Dermis blood vessel endothelial cell (primary cell): ENCODE measurements at regions not wholly inside any gene's neighbourhood (a gene's known extent, or its start where the extent isn't known, plus 50 kb on each side); places are given as distances from the start of the nearest gene placed in this dataset.

ENCODE experiments used
- DNase-seq: peaks from one replicate; pipeline ENCODE4 v3.0.0; 2010

DNA sequence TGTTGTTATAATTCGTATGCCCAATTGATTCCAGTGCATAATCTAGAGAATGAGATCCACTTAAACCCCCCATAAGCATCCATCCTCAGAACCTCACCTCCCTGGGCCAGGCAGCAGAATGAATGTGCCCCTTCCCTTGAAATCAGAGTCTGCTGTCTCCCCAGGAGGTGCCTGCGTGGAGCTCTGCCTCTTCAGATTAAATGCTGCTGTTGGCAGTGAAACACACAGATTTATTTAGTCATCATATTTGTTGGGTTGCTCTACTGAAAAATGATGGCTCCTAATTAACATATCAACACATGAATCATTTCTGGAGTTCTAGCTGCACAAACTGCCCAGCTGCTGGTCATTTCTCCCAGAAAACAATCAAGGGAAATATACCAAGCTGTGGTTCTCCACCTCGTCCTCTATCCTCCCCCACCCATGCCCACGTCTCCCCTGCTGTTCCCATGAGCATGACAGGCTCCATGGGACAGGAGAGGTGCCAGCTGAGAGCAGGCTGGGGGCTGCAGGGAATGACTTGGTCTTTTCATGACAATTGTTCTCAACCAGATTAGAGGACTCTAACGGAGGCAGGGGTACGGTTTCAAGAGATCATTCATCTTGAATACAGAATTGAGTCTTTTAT, 633.1 kb downstream of the CDH26 start:
- no peak for DNase-seq

DNA sequence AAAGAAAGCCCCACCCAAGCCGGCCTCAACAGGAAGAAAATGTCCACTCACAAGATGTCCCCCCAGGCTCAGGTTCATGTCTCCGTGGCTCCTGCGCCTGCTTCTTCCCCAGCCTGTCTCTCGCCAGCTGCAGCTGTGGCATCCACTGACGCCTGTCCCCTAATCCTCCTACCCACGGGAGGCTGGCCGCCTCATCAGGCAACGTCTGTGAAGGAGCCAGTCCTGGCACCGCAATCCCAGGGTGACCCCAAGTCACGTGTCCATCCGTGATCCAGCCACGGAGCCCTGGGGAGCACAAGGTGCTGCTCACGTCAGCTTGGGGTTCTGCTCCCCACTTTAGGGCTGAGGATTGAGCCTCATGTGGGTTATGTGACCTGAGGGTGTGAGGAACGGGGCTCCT, 640.3 kb downstream of the CDH26 start:
- DNase-seq: no peak

DNA sequence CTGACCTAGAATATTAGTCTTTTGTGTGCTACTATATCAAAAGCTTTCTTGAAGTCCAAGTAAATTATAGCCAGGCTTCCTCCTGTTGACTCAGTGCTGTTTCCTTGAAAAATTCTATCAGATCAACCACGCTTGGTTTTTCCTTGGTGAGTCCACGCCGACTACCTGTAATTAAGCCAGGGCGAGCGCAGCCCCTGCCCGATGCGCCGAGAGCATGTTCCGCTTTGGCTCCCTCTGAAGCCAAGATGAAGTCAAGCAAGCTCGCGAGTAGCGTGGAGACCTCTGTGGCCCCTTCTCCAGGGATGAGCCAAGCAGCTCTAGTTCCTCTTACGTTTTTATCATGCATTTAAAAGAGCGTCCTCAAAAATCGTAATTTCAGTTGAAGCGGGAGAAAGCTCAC, 641.2 kb downstream of the CDH26 start:
- no peak for DNase-seq

DNA sequence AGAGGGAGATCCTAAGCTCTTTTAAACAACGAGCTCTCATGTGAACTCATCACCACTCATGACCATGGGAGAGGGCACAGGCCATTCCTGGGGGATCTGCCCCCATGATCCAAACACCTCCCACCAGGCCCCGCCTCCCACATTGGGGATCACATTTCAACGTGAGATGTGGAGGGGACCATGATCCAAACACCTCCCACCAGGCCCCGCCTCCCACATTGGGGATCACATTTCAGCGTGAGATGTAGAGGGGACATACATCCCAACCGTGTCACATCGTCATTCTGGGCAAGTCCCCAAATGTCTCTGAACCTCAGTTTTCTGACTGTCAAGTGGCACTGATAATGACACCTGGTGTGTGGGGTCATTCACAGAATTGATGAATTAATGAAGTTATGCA, 641.8 kb downstream of the CDH26 start:
- no peak for DNase-seq

DNA sequence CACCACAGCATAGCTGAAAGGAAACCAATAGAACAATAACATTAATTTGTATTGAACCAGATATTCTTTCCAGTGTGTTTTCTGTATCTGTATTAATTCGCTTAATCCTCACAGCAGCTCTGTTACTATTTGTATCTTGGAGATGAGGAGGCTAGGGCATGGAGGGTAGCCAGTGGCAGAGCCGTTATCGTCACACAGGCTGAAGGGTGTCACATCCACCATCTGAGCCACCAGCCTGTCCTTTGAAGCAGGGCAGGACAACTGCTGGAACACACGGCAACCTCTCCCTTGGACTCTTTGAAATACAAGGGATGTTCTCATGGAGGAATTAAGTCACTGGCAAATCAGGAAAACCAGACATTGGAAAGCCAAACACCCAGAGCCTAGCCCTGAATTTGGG, 628.0 kb upstream of the CDH4 start:
- no peak for DNase-seq

DNA sequence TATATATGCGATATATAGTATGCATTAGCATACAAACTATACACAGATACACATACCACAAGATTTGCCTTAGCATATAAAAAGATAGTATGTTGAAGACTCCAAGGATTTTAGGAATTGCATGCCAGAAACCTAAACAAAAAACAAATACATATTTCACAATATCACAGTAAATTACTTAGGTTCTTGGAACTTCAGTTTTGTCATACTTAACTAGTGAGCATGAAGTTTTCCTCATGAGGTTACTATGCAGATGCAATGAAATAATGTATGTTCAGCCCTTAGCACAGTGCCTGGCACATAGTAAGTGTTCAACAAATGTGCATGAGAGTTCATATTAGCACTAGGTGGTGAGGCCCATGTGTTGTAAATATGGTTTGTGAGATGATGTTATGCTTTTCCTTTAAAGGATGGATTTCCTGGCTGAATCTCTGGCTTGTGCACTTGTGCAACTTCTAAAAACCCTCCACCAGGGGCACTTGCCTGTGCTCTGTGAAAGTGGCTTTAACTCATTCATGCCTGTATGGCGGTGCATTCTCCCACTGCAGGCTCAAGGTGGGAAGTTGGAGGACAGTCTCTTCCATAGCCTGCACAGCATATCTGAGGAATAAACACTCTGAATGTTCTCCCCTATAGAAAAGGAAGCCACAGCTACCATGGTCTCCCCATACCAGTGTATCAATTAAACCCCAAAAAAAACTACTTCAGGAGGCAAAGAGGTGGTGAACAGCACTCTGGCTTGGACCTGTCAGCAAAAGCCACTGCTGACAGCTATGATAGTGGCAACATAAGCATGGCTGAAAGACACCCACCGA, 624.1 kb upstream of the CDH4 start:
- no peak for DNase-seq

DNA sequence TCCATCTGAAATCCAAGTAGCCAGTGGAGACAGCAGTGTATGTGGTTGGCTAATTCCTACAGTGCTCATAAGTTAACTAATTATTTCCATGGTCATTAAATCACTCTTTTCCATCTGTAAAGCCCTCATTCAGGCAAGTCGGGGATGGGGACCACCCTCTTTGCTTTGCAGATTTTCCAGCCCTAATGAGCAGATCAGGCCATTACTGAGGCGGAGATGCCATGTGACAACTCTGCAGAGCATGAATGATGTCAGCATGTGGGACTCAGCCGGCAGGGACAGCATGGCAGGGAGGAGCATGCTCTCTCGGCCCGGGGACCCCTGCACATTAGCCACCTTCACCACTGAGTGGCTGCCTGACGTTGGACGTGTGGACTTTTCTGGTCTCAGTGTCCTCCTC, 623.3 kb upstream of the CDH4 start:
- no peak for DNase-seq

DNA sequence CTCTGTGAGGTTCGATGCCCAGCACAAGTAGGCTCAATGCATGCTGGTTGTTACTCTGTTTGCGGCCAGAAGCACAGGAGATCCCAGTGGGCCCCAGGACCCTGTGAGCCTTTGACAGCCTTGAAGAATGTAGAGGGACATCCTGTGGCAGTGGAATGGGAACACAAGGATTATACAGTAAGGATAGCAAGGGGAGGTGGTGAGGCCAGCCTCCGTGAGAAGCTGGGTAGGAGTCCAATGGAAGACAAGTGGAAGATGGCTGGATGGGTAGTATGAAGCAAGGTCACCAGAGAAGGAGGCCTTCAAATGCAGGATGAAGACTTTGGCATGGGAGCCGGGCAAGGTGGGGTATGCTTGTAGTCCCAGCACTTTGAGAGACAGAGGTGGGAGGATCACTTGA, 622.9 kb upstream of the CDH4 start:
- no peak for DNase-seq

DNA sequence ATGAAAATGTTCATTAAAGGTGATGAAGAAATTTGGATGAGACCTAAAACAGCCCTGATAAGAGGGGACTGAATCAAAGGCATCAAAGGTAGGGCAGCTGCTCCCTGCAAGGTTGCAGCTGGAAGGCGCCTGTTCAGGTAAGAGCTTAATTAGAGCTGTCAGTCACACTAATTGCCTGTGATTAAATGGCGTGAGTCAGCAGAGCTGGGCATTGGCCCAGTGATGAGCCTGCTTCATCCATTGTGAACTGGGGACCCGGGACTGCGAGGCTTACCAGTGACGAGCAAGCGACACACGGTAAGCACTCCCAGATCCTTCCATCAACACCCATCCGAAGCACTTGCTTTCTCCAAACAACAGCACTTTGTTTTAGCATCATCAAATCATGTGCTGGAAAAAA, 621.5 kb upstream of the CDH4 start:
- no peak for DNase-seq

DNA sequence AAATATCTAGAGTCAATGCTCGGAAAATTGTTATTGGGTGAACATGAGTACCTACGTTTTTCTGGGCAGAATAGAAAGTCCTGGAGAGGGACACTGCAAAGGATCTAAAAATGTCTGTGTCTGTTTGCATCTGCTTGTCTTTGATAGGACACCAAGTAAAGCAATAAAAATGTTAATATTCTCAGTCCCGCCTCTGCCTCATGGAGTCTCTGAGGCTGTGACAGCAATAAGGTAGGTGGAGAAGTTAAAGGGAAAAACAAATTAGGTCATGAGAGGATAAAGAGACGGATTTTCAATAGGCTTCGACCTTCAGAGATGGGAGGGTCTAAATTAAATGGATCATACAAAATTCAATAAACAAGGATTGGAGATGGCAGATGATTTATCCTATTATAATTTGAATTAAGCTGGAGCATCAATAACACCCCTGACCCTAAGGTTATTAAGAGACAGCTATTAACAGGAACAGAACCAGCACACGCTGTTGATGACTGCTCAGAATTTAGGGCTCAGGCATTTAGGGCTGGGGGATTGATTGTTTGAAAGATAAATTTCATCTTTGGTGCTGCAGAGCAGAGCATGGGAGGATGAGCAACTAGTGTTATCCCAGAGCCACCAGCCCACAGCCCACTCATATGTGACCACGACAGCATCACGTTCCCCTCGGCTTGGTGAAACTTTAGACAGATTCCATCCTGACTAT, 620.3 kb upstream of the CDH4 start:
- no peak for DNase-seq

DNA sequence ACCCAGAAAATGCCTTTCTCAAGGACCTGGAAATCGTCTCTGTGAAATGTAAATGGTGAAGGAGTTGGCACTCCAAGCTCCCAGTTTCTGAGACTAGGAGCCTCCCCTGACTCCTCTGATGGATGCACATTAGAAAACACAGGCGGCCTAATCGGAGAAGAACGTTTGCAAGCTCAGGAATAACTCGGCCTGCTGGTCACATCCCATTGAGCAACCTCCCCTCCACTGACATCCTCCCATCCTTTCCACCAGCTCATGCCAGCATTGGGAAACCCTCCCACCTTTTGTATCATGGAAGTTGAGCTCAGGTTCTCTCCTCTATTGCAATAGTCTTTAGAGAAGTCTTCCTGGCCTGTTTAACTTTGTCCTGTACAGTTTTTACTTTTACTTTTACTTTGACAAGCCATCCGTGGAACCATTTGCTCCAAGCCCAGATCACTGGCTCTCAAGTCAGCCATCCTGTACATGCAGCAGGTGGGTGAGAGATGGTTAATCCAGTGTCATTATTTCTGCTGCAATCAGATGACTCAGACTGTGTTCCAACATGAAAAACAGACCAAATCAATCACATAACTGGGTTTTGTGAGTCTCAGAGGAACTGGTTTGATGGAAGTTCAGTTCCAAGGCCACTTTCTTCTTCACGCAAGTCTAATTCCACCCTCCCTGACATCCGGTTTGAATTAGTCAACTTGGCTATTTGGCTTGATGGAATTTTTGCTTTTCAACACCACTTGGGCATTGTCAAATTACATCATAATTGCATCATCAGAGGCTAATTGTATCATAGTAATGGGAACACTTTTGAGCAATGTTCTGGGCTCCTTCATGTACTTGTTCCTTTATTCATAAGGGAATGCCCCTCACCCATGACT, 619.4 kb upstream of the CDH4 start:
- DNase-seq: no peak

DNA sequence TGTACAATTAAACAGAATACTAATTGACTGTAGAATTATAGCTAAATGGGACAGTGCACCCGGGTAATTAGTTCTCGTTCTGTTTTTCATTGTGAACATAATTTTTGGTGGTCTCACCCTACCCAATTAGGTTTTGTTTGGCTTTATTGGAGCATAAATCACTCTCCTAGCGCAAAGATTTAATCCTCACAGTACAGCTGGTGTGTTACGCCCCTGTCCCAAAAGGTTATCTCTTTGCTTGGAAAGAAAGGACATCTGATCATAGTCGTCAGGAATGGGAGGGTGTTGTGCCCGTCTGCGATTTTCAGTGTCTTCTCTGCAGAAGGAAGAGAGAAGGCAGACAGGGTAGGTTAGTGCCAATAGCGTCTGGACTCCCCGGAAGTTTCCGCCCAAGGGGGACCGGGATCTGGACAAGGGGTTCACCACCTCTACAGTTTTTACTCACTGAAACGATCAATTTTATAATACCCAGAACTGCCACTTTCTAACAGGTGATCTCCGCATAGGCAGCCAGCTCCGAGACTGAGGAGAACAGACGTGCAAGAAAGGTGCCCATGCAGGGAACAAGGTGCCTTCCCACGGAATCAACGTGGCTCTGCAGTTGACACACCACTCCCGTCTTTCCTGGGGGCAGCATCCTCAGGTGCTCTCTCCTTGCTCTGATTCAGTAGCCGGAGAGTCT, 617.4 kb upstream of the CDH4 start:
- DNase-seq: no peak

DNA sequence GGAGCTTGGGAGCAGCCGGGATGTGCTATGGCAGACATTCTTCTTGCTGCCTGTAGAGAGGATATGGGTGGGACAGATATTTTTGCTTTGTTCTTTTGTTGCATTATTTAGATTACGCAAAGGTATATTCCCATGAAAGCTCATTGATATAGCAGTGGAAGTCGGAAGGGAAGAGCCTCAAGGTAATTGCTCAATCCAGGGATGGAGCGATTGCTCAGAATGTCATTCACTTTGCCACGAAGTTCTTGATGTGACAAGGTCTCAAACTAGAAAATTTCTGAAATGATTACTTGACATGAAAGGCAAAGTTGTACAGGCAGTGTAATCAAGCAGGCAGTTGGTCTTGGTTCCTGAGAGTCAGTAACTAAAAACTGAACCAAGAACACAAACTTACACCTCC, 615.6 kb upstream of the CDH4 start:
- DNase-seq: no peak

DNA sequence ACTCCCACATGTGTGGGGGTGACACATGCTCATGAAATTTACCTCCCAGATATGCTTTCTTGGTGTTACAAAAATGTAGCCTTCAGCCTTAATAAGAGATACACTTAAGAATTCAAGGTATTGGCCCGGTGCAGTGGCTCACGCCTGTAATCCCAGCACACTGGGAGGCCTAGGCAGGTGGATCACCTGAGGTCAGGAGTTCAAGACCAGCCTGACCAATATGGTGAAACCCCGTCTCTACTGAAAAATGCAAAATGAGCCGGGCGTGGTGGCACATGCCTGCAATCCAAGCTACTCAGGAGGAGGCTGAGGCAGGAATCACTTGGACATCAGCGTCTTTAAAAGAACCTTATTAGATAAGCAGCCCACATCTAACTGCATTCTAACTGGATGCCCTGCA, 614.3 kb upstream of the CDH4 start:
- no peak for DNase-seq

DNA sequence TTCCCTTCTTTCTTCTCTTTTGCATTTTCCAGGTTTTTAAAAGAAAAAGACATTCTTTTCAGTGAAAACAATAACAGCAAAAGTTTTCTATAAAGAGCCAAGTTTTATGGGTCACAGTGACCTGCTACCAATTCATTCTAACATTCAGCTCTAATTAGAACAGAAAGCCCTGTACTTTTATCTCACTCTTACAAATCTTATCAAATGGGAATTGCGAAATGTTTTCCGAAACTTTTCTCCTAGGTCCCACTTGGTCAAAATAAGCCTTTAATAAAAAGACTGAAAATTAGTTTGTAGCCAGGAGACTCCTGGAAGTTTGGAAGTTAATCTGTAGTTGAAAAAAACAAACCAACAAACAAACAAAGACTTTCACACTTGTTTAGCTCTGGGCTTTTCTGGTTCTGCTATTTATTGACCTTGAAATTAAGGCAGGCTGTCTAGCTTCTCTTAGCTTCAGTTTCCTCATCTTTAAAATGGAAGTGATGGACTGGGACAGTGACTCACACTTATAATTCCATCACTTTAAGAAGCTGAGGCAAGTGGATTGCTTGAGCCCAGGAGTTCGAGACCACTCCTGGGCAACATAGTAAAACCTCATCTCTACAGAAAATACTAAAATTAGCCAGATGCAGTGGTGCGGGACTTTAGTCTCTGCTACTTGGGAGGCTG, 613.5 kb upstream of the CDH4 start:
- no peak for DNase-seq

DNA sequence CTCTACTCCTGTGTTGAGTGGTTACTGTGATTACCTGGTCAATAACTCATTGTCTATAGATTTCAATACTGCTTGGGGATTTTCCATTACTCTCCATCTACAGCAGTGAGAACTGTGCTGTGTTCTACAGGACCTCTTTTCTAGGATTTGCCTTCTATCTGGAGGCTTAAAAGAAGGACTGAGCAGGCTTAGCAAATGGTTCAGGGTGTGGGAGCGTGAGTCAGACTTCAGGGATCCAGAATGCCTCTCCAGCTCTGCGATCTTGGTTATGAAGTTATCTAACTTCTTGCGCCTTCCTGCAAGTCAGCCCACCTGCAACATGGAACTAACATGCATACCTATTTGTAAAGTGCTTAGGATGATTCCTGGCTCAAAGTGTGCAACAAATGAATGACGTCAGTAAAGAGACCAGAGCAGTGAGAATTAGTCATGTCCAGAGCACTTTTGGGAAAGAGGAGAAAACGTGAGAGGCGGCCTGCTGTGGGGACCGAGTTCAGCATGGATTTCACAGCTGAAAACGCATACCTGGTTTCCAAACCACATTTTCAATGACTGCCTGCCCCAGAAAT, 610.1 kb upstream of the CDH4 start:
- no peak for DNase-seq

DNA sequence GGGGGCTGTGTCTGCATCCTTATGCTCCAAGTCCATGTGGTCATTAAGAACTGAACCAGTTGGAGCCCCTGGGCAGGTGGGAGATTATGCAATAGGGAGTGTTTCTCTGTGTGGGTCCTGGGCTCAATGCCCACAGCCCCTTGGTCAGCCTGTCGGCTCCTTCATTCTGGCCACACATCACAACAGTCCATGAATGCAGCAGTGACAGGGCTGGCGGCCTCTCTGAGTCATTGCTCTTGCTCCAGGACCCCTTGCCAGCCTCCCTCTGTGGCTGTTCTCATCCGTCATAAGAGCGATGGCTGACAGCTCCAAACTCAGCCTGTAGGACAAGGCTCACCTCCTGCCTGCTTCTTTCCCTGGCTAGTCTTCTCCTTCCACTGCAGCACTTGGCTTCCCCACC, 609.5 kb upstream of the CDH4 start:
- no peak for DNase-seq

DNA sequence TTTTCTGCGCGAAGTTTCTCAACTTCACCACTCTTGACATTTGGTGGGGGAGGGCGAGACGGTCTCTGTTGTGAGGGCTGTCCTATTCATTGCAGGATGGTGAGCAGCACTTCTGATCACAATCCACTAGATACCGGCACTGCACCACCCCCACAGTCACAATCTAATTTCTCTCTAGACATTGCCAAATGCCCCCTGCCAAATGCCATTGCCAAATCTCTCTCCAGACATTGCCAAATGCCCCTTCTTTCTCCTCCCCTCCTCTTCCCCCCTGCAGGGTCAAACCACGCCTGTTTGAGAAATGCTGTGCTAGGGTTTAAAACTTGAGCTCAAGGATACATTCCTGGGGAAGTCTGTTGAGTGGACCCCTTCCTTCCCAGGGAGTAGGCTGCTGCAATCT, 603.5 kb upstream of the CDH4 start:
- DNase-seq: no peak

DNA sequence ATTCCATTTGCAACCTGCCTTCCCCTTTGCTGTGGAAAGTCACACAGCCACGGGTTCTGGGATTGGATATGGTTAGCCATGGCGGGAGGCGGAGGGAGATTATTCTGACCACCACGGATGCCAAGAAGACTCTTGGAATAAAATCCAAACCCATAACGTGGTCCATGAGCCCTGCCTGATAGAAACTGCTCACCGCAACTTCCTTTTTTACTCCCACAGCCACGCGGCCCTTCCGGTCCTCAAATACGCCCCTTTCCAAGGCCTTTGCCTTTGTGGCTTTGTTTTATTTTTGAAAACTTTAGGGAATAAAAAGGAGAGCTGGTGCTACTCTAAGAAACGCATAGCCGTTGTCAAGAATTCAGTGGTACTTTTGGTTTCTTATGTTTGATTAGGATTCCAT, 602.5 kb upstream of the CDH4 start:
- DNase-seq: no peak

DNA sequence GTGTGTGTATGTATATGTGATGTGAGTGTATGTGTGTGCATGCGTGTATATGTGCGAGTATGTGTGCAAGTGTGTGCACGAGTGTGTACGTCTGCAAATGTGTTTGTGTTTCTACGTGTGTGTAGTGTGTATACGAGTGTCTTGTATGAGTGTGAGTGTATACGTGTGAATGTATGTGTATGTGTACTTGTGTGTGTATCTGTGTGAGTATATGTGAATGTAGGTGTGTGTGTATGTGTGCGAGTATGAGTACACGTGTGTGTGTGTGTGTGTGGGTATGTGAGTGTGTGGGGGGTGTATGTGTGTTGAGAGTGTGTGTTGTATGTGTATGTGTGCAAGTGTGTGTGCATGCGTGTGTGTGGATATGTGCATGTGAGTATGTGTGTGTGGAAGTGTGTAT, 602.0 kb upstream of the CDH4 start:
- DNase-seq: no peak

DNA sequence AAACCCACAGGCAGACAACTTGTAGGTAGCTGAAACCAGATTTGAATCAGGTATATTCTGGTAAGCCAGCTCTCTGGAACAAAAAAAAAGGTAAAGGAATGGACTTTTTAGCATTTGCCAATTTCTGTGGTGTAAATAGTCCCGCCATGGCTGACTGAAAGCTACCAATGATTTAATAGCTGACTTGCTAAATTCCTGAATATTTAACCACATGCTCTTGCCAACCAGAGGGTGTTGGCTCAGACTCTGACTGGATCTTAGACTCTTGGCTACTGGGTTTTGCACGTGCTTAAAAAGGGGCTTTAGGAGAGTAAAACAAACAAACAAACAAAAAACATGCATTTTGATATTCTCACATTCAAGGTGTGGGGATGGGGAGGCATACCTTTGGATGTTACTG, 600.0 kb upstream of the CDH4 start:
- DNase-seq: no peak

DNA sequence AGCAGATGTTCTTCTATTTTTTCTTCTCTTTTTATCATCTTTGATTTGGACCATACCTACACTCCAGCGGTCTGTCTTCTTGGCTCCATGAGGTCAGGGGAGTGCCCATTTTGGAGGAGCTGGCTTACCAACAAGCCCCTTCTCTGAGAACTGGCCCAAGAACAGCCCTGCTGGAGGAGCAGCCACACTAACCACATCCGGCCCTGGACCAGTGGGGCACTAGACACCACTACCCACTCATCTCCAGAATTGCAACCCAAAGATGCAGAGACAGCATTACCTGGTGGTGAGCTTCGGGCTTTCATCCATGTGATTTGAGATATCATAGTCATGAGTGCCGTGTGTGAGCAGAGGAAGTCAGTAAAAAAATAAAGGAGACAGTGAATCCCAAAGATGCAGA, 599.4 kb upstream of the CDH4 start:
- no peak for DNase-seq
